WTC11 (cell line): ENCODE measurements at regions not wholly inside any gene's neighbourhood (a gene's known extent, or its start where the extent isn't known, plus 50 kb on each side); places are given as distances from the start of the nearest gene placed in this dataset.

ENCODE experiments used
- ATAC-seq: fragments of 200-7000 bp; cut with Tn5 transposase; 2 replicates; pipeline ENCODE4 v1.10.0; 2021; ENCODE audit warnings: mild to moderate bottlenecking, moderate library complexity
- CTCF ChIA-PET: fragments of 300-600 bp; sonication (Branson Sonifier 250); formaldehyde crosslinking; loops from one replicate; lab custom pipeline; 2021; ENCODE audit warnings: antibody characterized with exemption; lab: Charles Lee
- POLR2A ChIA-PET: fragments of 350-600 bp; sonication (Branson Sonifier 250); formaldehyde crosslinking; loops from one replicate; lab custom pipeline; 2021; ENCODE audit warnings: antibody characterized with exemption; lab: Charles Lee
- DNase-seq: peaks from one replicate; pipeline ENCODE4 v3.0.0; 2021; ENCODE audit warnings: low spot score
- H3K27ac Mint-ChIP-seq: 2 replicates; pipeline ENCODE4 v1.8.0; 2021; ENCODE audit warnings: mixed read lengths
- H3K27me3 Mint-ChIP-seq: 2 replicates; pipeline ENCODE4 v1.8.0; 2021; ENCODE audit warnings: low read depth, mild to moderate bottlenecking, moderate library complexity, mixed read lengths
- H3K36me3 Mint-ChIP-seq: 2 replicates; pipeline ENCODE4 v1.8.0; 2021; ENCODE audit warnings: mixed read lengths
- H3K4me1 Mint-ChIP-seq: 2 replicates; pipeline ENCODE4 v1.8.0; 2022; ENCODE audit warnings: mixed read lengths
- H3K4me3 Mint-ChIP-seq: 2 replicates; pipeline ENCODE4 v1.8.0; 2021; ENCODE audit warnings: mild to moderate bottlenecking, moderate library complexity, mixed read lengths
- H3K9me3 Mint-ChIP-seq: 2 replicates; pipeline ENCODE4 v1.8.0; 2021; ENCODE audit warnings: mixed read lengths
- ATF1 ChIP-seq: sonication (generic); formaldehyde crosslinking; IDR thresholded peaks from 2 replicates; pipeline ENCODE4 v1.8.1; 2023; ENCODE audit warnings: mild to moderate bottlenecking, moderate library complexity, missing genetic modification reagents
- ELF4 ChIP-seq: sonication (generic); formaldehyde crosslinking; IDR thresholded peaks from 2 replicates; pipeline ENCODE4 v1.8.1; 2022; ENCODE audit warnings: low read depth, mild to moderate bottlenecking, moderate library complexity, missing genetic modification reagents
- ERG ChIP-seq: fragments of 250-450 bp; sonication (Bioruptor Pico); IDR thresholded peaks from 2 replicates; pipeline ENCODE4 v1.8.0; 2021; ENCODE audit warnings: mild to moderate bottlenecking
- FOXJ3 ChIP-seq: sonication (generic); formaldehyde crosslinking; IDR thresholded peaks from 2 replicates; pipeline ENCODE4 v1.9.0; 2021; ENCODE audit warnings: missing genetic modification reagents, mild to moderate bottlenecking, borderline replicate concordance
- GRHL2 ChIP-seq: fragments of 250-450 bp; sonication (Bioruptor Pico); IDR thresholded peaks from 2 replicates; pipeline ENCODE4 v1.8.0; 2022; ENCODE audit warnings: mild to moderate bottlenecking, moderate library complexity; ENCODE audit not compliant: insufficient replicate concordance, severe bottlenecking
- IRF1 ChIP-seq: sonication (generic); formaldehyde crosslinking; IDR thresholded peaks from 2 replicates; pipeline ENCODE4 v1.8.0; 2023; ENCODE audit warnings: missing genetic modification reagents
- KAT7 ChIP-seq: sonication (generic); formaldehyde crosslinking; IDR thresholded peaks from 2 replicates; pipeline ENCODE4 v1.8.1; 2023; ENCODE audit warnings: missing genetic modification reagents, mild to moderate bottlenecking, borderline replicate concordance
- MYBL2 ChIP-seq: sonication (generic); formaldehyde crosslinking; IDR thresholded peaks from 2 replicates; pipeline ENCODE4 v1.8.1; 2023; ENCODE audit warnings: mild to moderate bottlenecking, moderate library complexity, missing genetic modification reagents
- NFE2L1 ChIP-seq: sonication (generic); formaldehyde crosslinking; IDR thresholded peaks from 2 replicates; pipeline ENCODE4 v1.8.1; 2023; ENCODE audit warnings: missing genetic modification reagents
- PREB ChIP-seq: sonication (generic); formaldehyde crosslinking; IDR thresholded peaks from 2 replicates; pipeline ENCODE4 v1.8.1; 2022; ENCODE audit warnings: mild to moderate bottlenecking, missing genetic modification reagents, moderate library complexity, borderline replicate concordance
- PRRX2 ChIP-seq: fragments of 250-450 bp; sonication (Bioruptor Pico); IDR thresholded peaks from 2 replicates; pipeline ENCODE4 v1.8.0; 2021; ENCODE audit warnings: mild to moderate bottlenecking
- SMAD3 ChIP-seq: sonication (generic); formaldehyde crosslinking; IDR thresholded peaks from 2 replicates; pipeline ENCODE4 v1.8.0; 2022; ENCODE audit warnings: missing genetic modification reagents, mild to moderate bottlenecking, borderline replicate concordance
- TEAD4 ChIP-seq: sonication (generic); formaldehyde crosslinking; IDR thresholded peaks from 2 replicates; pipeline ENCODE4 v1.8.0; 2022; ENCODE audit warnings: mild to moderate bottlenecking, missing genetic modification reagents
- USF2 ChIP-seq: sonication (generic); formaldehyde crosslinking; IDR thresholded peaks from 2 replicates; pipeline ENCODE4 v1.8.1; 2023; ENCODE audit warnings: mild to moderate bottlenecking, missing genetic modification reagents, moderate library complexity
- ZMAT4 ChIP-seq: fragments of 250-450 bp; sonication (Bioruptor Pico); IDR thresholded peaks from 2 replicates; pipeline ENCODE4 v1.9.0; 2021; ENCODE audit warnings: mild to moderate bottlenecking
- ZNF416 ChIP-seq: fragments of 250-450 bp; sonication (Bioruptor Pico); IDR thresholded peaks from 2 replicates; pipeline ENCODE4 v1.9.0; 2021; ENCODE audit warnings: mild to moderate bottlenecking, inconsistent platforms
- ZNF512 ChIP-seq: sonication (generic); formaldehyde crosslinking; IDR thresholded peaks from 2 replicates; pipeline ENCODE4 v1.8.1; 2022; ENCODE audit warnings: missing genetic modification reagents, borderline replicate concordance
- ZNF671 ChIP-seq: fragments of 250-450 bp; sonication (Bioruptor Pico); IDR thresholded peaks from 2 replicates; pipeline ENCODE4 v1.8.0; 2021; ENCODE audit warnings: mild to moderate bottlenecking

- Mint-ChIP-seq H3K36me3 (no peaks in the 10 kb centered on the region), H3K4me1 (peaks cover 42% of the 10 kb centered on the region), H3K9me3 (no peaks in the 10 kb centered on the region), H3K4me3 (no peak overlapping the region), H3K27ac (no peak overlapping the region), H3K27me3 (no peaks in the 10 kb centered on the region)
- ChIA-PET CTCF (interaction anchor here (1.1 to 1.4 kb wide), 2 partner anchors 114 to 143 kb away, joined by 3 to 5 read pairs; partner anchors contain the start of gene RRBP1), POLR2A (no interaction called here)
- ATAC-seq = no peak
- TF ChIP-seq ATF1 (CRISPR knock-in tag) = no peak
- TF ChIP-seq SMAD3 (CRISPR knock-in tag) = no peak
- no peak for TF ChIP-seq PRRX2
- TF ChIP-seq KAT7 = no peak
- no peak for TF ChIP-seq ELF4 (CRISPR knock-in tag)
- no peak for TF ChIP-seq ZNF512 (CRISPR knock-in tag)
- no peak for TF ChIP-seq MYBL2 (CRISPR knock-in tag)
- no peak for TF ChIP-seq ZMAT4 (CRISPR knock-in tag)
- no peak for DNase-seq
These were observed 125.6 kb downstream of the BANF2 start for GRCh38 chr20:17825252-17825959.

- no peaks in the 10 kb centered on the region for H3K27me3 Mint-ChIP-seq
- TF ChIP-seq ZNF416 (CRISPR knock-in tag) (no peak), ELF4 (CRISPR knock-in tag) (no peak), SMAD3 (CRISPR knock-in tag) (no peak), TEAD4 (no peak), IRF1 (CRISPR knock-in tag) (no peak), GRHL2 (no peak), USF2 (no peak), PREB (no peak), ZNF671 (no peak), FOXJ3 (CRISPR knock-in tag) (no peak), NFE2L1 (no peak), ERG (CRISPR knock-in tag) (no peak)
- ChIA-PET CTCF (interaction anchor here (1.1 to 1.4 kb wide), 2 partner anchors 114 to 142 kb away, joined by 3 to 5 read pairs; partner anchors contain the start of gene RRBP1), POLR2A (no interaction called here)
- peaks cover 4% of the 10 kb centered on the region for H3K9me3 Mint-ChIP-seq
- H3K27ac Mint-ChIP-seq = no peak overlapping the region
- H3K36me3 Mint-ChIP-seq = no peaks in the 10 kb centered on the region
- DNase-seq (no peak), ATAC-seq (no peak)
- peaks cover 42% of the 10 kb centered on the region for H3K4me1 Mint-ChIP-seq
- no peak overlapping the region for H3K4me3 Mint-ChIP-seq
These were observed 125.0 kb downstream of the BANF2 start for GRCh38 chr20:17824676-17825251.
